Sciatic nerve (tissue), 2 donors: ENCODE measurements at regions not wholly inside any gene's neighbourhood (a gene's known extent, or its start where the extent isn't known, plus 50 kb on each side); places are given as distances from the start of the nearest gene placed in this dataset.
A peak's percentile ranks its signal among the peaks of the same experiment; 100 is the strongest.

Source experiments
- ATAC-seq: fragments of 200-7000 bp; cut with Tn5 transposase; one replicate; pipeline ENCODE4 v1.9.1; 2020; ENCODE audit warnings: mild to moderate bottlenecking, moderate library complexity
- DNase-seq: peaks from one replicate; pipeline ENCODE4 v3.0.0-alpha.2; 2020; ENCODE audit warnings: low spot score
- intact Hi-C: fragments of 100-400 bp; cut with DNase I; formaldehyde crosslinking; loops from one replicate; pipeline ENCODE4 v1.14.2; 2022
- donor health status: DM: no; HTN: no; CAD: no.
- donor health status: DM: no; HTN: no; CAD: no.

DNA sequence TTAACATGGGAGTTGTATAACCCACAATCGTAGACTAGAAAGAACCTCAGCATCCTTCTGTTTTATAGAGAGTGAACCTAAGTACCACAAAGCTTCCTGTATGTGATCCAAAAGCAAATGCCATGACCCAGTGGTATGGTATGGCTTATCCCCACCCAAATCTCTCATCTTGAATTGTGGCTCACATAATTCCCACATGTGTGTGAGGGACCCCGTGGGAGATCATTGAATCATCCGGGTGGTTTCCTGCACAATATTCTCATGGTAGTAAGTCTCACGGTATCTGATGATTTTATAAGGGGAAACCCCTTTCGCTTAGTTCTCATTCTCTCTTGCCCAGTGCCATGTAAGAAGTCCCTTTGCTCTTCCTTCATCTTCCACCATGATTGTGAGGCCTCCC lies 587.9 kb downstream of the LMO7 start:
- DNase-seq (no peak), ATAC-seq (no peak)
- intact Hi-C loops: no loop called here

DNA sequence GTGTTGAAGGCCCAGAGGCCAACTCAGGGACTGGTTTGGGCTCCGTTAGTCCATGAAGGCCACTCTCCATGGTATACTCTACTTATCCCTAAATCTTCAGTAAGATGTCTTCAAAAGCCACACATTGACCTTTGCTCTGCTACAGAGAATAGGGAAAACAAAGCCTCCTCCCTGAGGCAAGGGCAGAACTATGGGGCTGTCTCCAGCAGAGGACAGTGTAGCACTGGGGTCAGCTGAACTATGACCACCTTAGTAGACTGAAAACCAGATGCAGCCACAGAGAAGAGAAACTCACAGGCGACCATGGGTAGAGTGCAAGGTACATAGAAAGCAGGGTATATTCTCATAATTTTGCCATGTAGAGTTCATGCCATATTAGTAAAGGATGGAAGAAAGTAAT lies 587.4 kb downstream of the LMO7 start:
- ATAC-seq: peak; percentile 24
- intact Hi-C loops: no loop called here
- DNase-seq: no peak

DNA sequence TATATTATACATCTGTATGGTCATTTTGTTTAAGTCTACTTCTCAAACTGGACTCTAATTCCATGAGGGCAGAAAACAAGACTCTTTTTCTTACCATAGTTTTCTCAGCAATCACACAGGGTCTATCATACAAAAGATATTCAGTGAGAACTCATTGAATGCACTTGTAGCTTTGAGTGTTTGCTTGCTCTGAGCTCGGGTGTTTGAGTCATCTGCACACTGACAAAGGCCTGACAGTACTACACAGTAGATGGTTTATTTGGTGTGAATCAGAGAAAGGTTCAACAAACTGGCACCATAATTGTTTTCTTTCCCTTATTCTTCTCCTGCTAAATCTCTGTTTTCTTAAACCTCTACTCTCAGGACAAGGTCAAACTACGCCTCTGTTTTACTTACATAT lies 586.4 kb downstream of the LMO7 start:
- intact Hi-C loops: no loop called here
- no peak for DNase-seq
- ATAC-seq: no peak

DNA sequence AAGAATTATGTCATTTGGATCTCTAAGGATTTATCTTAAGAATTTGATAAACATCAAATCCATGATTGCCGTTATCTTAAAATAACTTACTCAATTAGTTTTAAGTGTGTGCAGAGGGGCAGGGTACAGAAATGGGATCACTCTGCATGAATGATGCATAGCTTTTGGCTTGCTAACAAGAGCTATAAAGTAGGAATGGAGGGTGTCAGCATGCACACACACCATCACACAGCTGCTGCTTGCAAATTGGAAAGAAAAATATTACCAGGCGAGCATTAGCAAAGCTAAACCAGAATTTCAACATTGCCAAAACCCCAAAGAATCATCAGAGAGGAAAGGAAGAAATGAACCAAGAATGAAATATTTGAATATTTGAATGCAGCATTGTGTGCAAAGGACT lies 580.6 kb downstream of the LMO7 start:
- no peak for ATAC-seq
- intact Hi-C loops: no loop called here
- no peak for DNase-seq

DNA sequence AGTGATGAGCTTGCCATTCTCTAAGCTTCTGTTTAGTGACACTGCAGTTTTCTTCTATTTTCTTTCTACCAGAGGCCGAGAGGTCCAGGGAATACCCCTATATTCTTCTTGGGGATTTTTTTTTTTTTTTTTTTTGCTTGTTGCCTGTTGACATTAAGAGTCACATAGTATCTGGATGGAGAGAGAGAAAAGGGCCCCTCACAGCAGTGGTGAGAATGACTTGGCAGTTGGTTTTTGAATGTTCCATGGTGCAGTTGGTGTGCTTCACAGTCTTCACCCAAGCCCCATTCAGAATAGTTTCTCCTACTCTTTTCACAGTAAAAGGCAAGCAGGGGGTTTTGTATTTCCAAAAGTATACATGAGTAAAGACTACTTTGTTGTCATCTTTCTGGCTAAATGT lies 577.9 kb downstream of the LMO7 start:
- ATAC-seq: no peak
- DNase-seq: no peak
- intact Hi-C loops: no loop called here

DNA sequence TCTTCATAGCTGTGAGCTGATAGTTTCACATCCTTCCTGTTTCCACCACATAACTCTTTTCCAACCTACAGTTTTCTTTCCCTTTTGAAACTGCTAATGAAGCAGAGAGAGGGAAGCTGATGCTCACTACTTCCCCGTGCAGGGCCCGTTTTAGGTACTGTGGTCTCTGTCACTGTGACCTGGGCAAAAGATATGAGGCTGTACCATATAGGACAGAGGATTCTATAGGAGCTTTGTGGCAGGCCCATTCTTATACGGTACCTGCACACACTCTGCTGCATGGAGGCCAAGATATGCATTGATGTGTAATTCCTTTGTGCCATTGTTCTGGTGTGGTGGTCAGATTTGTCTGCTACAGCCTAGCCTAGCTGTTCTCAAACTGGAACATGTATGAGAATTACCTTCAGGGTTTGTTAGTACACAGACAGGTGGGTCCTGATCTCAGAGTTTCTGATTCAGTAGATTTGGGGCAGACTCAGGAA lies 577.3 kb downstream of the LMO7 start:
- no peak for DNase-seq
- no peak for ATAC-seq
- intact Hi-C loops: no loop called here

DNA sequence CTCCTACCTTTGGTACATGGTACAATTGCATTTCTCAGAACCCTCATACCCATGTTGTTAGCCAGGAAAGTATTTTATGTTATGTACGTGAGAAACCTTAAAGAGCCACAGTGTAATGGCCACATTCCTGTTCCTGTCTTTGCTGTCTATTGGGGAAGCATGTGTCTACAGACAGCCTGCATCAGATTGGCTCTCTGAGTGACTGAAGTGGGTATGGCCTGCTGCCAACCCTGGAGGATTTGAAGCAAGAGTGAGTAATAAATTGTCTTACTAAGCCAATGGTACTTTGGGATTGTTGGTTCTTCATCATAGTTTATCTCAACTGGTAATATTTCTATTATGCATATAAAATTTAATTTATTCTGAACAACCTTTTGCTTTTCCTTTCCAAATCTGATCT lies 574.1 kb downstream of the LMO7 start:
- ATAC-seq: no peak
- no peak for DNase-seq
- intact Hi-C loops: no loop called here

DNA sequence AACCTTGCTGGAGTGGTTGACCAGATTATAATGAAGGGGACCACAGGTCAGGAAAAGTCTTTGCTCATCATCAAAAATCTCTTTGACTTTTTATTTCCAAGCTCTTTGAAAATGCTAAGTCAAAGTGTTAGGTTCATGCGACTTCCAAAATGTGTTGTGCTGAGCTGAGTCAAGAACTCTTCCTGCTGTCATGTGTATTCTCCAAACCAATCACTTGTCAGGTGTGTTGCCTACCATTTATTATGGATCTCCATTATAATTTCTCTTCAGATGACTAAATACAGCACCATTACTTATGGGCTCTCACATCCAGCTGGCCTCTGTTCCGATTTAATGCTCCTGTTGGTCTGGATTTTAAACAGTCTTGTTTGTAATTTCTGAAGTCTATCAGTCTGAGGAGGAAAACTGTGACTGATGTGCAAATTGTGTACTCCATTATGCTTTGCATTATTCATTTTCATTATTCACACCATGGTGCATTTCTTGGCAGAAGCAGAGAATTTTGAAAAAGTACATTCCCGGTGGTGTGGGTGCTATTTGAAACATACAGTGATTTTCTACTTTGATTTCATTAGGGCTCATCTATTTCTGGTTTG lies 562.5 kb downstream of the LMO7 start:
- no peak for ATAC-seq
- DNase-seq: no peak
- intact Hi-C loops: no loop called here

DNA sequence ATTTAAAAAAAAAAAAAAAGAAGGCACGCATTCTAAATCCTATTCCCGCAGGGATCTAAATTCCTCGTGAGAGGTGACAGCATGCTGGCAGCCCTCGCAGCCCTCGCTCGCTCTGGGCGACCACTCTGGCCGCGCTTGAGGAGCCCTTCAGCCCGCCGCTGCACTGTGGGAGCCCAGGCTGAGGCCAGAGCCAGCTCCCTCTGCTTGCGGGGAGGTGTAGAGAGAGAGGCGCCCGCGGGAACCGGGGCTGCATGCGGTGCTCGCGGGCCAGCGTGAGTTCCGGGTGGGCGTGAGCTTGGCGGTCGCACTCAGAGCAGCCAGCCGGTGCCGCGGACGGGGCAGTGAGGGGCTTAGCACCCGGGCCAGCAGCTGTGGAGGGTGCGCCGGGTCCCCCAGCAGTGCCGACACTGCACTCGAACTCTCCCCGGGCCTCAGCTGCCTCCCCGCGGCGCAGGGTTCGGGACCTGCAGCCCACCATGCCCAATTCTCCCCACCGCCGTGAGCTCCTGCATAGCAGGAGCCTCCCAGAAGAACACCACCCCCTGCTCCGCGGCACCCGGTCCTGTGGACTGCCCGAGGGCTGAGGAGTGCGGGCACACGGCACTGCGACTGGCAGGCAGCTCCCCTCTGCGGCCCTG lies 553.9 kb downstream of the LMO7 start:
- ATAC-seq (no peak), DNase-seq (no peak)
- intact Hi-C loops: no loop called here

DNA sequence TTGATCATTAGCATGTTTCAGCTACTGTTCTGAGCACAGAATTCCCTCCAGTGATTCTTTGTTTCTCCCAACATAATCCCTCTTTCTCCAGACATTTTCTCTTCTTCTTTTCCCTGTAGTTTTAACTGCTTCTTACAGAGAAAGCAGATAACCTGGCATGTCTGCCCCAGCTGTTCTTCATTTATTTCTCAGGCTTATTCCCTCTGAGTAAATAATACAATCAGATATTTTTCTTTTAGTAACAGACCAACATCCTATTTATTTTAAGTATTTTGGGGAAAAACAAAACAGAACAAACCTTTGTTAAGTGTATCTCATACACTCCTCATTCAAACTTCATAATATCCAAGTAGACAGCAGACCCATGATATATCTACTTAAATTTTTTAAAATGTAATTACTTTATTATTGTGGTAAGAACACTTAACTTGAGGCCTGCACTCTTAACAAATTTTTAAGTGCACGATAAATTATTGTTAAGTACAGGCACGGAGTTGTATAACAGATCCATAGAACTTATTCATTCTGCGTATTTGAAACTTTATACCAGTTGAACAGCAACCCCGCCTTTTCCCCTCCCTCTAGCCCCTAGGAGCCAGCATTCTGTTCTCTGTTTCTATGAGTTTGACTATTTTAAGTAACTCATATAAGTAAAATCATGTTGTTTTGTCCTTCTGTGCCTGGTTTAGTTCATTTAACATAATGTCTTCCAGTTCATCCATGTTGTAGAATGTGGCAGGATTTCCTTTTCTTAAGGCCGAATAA lies 540.0 kb downstream of the LMO7 start:
- no peak for DNase-seq
- intact Hi-C loops: no loop called here
- ATAC-seq: no peak

DNA sequence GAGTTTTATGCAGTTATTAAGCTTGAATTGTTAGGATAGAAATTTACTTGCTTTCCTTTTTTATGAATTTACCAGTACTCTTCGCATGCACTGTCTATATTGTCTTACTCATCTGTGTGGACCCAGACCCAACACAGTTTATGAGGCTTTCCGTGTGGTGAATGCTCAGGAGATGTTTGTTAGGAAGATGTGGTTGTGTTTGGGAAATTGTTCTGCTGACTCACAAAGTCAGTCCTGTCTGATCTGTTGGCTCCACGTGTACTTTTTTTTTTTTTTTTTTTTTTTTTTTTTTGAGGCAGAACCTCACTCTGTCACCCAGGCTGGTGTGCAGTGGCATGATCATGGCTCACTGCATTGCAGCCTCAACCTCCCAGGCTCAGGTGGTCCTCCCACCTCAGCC lies 532.5 kb downstream of the LMO7 start:
- ATAC-seq: no peak
- DNase-seq: no peak
- intact Hi-C loops: no loop called here

DNA sequence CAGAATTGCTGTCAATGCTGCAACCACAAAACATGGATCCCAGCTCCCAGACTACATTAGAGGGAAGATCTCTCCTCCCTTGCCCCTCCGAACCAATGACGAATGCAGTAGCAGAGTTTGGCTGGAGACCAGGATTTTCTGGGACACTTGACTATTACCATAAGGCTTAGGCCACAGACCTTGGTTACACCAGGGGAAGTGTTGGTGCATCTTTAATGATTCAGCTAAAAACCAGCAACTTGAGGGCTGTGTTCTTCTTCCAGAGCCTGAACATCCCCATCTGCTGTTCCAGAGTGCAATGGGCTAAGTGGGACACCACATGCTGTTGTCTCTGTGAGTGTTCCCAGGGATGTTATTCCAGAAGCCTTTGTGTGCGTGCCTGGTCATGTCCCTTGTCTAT lies 528.2 kb downstream of the LMO7 start:
- ATAC-seq: no peak
- intact Hi-C loops: no loop called here
- DNase-seq: no peak

DNA sequence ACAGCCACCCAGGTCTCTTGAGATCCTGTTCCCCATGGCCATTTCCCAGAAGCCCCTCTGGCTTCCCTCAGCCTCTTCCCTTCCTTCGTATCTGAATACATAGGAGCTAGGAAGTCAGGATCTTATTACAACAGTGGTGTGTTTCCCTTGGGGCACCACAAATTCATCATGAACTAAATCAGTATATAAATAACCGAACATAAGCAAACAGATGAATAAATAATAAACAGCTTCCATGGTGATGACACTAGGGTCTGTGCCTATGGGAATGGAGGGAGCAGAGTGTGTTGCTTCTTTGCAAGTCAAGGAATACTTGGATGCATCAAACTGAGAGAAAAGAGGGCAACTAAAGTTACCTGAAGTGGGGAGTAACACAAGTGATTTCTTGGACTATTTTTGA lies 527.6 kb downstream of the LMO7 start:
- intact Hi-C loops: no loop called here
- ATAC-seq (no peak), DNase-seq (no peak)

DNA sequence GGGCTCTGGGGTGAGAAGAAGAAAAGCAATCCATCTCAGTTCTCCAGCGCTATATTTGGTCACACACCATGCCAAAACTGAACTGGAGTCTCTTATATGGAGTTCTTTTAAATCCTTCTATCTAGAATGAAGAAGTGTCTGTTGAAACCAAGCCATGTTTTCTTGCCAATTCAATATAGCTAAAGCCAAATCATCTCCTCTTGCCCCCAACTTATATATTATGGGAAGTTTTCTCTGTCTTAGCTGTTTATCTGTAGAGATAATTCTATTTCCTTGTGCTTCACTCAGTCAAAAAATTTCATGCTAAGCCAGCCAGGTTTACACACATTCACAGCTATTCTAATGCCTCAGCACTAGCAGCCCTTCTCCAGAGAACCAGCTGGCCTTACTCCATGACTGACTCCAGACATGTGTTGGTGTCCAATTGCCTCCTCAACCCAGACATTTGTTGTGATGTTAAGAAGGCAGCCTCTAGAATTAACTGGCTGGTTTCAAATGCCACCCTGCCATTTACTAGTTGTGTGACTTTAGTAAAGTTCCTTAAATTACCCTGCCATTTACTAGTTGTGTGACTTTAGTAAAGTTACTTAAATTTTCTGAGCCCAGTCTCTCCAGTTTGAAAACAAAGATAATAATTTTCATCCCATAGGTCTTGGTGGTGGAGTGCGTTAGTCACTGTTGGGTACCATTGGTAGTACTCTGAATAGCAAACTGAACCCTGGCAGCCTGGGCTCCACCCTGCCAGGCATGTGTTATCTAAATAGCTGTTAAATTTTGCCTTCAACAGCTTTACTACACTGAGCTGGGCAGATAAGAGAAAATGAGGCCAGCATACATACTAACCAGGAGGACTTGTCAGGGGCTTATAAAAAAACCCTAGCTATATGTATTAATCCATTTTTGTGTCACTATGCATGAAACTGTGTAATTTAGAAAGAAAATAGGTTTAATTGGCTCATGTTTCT lies 525.1 kb downstream of the LMO7 start:
- intact Hi-C loops: no loop called here
- ATAC-seq (no peak), DNase-seq (no peak)

DNA sequence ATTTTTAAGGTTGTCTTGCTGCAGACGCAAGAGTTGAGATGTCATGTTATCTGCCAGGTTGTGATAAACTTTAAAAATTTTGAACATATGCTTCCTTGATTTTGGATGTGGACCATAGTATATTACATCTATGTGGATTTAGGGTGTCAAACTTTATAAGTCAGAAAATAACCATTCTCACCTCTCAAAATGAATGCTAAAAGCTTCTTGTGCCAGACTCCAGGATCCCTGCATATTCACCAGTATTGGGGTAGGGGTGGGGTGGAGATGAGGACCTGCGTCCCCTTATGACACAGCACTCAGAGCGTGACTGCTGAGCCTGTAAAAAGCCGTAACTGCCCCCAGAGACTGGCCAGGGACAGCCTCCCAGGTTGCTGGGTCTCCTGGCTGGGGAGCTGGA lies 524.4 kb downstream of the LMO7 start:
- ATAC-seq (no peak), DNase-seq (no peak)
- intact Hi-C loops: no loop called here

DNA sequence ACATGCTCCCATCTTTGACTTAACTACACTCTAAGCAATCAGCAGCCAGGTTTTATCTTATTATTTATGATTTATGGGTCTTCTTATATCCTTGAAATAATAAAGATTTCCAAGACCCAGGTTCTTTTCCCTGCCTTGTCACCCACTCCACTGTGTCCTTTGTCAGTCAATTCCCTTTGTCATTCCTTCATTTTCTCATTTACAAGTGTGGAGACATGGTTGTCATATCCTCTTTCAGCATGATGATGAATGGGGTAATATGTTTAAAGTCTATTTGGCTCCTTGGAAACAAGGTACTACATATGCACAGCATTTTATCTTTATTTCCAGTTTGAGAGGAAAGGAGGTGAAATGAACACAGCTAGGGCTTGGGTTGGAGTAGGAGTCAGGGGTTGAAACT lies 521.8 kb downstream of the LMO7 start:
- ATAC-seq: no peak
- DNase-seq: no peak
- intact Hi-C loops: no loop called here

DNA sequence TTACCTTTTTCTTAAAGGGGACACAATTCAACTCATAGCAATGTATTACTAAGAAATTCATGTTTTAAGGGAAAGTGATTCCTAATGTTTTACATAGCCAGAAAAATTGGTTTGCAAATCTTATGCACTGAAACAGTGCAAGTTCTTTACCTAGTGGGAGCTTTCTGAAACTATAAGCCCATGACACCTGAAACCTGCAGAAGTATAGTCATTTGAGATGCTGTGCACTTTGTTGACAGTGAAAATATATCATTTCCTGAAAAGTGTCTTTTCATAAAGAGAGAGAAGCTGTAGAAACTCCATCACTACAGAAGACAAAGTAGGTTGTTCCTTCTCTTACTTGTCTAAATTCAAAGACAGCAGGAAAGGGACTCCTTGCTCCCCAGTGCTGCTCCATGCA lies 517.1 kb downstream of the LMO7 start:
- intact Hi-C loops: no loop called here
- no peak for DNase-seq
- no peak for ATAC-seq

DNA sequence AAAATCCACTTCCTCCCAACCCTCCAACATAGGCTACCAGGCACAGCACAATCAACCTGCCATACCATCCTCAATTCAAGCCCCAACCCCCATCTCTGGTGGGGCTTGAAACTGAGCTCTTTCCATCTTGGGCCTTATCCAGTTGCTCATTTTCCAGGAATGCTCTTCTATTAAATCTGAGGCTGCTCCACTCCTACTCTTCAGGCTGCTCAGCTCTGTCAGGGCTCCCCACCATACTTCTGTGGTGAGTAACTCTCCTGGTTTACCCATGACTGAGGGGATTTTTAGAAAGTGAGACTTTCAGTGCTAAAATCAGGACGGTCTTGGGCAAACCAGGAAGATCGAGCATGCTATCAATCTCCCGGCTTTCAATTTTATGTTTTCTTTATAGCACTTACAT lies 512.8 kb downstream of the LMO7 start:
- intact Hi-C loops: no loop called here
- DNase-seq (no peak), ATAC-seq (no peak)

DNA sequence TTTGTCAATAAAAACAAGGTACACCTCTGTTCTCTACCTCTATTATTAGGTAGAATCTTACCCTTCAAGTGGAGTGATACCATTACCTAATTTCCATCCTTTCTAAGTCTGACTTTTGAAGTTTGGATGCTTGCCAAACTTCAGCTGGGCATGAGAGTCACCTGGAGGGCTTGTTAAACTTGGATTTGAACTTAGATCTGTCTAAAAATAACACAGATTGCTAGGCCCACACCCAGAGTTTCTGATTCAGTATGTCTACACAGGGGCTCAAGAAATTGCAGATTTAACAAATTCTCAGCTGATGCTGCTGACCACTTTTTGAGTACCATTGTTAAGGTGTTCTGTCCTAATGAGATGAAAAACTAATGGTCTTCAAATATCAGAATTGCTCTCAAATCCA lies 512.2 kb downstream of the LMO7 start:
- intact Hi-C loops: no loop called here
- no peak for ATAC-seq
- DNase-seq: no peak

DNA sequence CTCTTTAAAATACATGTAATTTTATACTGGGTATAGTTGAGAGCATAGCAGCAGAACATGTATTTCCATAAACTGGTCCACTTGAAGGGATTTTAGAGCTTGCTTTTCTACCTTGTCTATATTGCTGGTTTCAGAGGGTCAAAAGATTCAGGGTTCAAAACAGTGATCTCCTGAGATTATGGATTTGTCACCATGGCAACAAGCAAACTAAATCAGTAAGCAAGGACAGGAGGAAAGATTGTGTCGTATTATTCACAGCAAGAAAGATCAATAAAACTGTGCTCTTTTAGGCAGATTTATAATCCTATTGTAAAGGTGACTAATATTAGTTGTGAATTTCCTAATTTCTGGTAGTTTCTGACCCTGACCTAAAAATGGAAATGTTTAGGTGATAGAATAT lies 496.4 kb downstream of the LMO7 start:
- intact Hi-C loops: no loop called here
- ATAC-seq (no peak), DNase-seq (no peak)
